Upper lobe of left lung (tissue), 4 donors: ENCODE measurements at regions not wholly inside any gene's neighbourhood (a gene's known extent, or its start where the extent isn't known, plus 50 kb on each side); places are given as distances from the start of the nearest gene placed in this dataset.

ENCODE experiments used
- EP300 ChIP-seq, 4 donors: sonication (generic); formaldehyde crosslinking; IDR thresholded peaks; one replicate each; pipeline ENCODE4 v1.5.1; 2017; ENCODE audit warnings: antibody characterized with exemption in 4 of 4, control low read depth in 2 of 4
- POLR2A ChIP-seq, 4 donors: fragments of 450-650 bp; IDR thresholded peaks; one replicate each; pipeline ENCODE4 v1.5.1; 2016 to 2017; ENCODE audit warnings: antibody characterized with exemption in 4 of 4, mild to moderate bottlenecking in 2 of 4
- POLR2AphosphoS5 ChIP-seq, 2 donors: sonication (generic); formaldehyde crosslinking; IDR thresholded peaks; one replicate each; pipeline ENCODE4 v1.5.1; 2017; ENCODE audit warnings: antibody characterized with exemption in 2 of 2
- TF ChIP-seq, protein P1 (sequence below), 6 experiments: fragments of 450-650 bp in 4 of 6; fragments of 200-600 bp in 2 of 6; sonication (generic) in 2 of 6; IDR thresholded peaks; one replicate each; pipeline ENCODE4 v1.5.1; 2016 to 2019; ENCODE audit warnings: antibody characterized with exemption in 6 of 6

DNA sequence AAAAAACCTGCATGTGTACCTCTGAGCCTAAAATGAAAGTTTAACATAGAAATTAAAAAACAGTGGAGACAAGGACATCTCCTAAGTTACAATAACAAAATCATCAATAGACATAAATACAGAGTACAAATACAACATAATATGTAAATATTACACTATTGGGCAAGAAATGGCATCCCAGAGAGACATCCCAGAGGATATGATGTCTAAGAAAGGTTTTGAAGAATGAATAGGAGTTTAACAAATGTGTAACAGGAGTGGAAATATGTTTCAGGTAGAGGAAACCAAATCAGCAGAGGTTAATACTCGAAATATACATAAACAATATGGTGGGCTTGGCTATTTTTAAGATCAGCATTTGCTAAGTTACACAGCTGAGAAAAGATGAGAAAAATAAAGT, 447.7 kb upstream of the MAF start:
- TF ChIP-seq, protein P1, sequence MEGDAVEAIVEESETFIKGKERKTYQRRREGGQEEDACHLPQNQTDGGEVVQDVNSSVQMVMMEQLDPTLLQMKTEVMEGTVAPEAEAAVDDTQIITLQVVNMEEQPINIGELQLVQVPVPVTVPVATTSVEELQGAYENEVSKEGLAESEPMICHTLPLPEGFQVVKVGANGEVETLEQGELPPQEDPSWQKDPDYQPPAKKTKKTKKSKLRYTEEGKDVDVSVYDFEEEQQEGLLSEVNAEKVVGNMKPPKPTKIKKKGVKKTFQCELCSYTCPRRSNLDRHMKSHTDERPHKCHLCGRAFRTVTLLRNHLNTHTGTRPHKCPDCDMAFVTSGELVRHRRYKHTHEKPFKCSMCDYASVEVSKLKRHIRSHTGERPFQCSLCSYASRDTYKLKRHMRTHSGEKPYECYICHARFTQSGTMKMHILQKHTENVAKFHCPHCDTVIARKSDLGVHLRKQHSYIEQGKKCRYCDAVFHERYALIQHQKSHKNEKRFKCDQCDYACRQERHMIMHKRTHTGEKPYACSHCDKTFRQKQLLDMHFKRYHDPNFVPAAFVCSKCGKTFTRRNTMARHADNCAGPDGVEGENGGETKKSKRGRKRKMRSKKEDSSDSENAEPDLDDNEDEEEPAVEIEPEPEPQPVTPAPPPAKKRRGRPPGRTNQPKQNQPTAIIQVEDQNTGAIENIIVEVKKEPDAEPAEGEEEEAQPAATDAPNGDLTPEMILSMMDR (IDR thresholded peaks at IDR 0.05), result no peak
- no peak for TF ChIP-seq POLR2A (IDR thresholded peaks at IDR 0.05)
- no peak for TF ChIP-seq EP300 (IDR thresholded peaks at IDR 0.05)
- TF ChIP-seq POLR2AphosphoS5 (IDR thresholded peaks at IDR 0.05), result no peak
